ENCODE measurements at regions not wholly inside any gene's neighbourhood (a gene's known extent, or its start where the extent isn't known, plus 50 kb on each side); places are given as distances from the start of the nearest gene placed in this dataset.

GRCh38 chr3:94413336-94414108, 350.7 kb downstream of the NSUN3 start:
- Histone ChIP-seq H3K27ac (ENCODE audit: extremely low read depth, low read depth, low read length) (no peak overlapping the region), H3K4me3 (ENCODE audit: low read depth, low read length) (no peak overlapping the region), H3K9me3 (ENCODE audit: control insufficient read depth, insufficient read depth, low read depth, low read length) (no peaks in the 10 kb centered on the region), H3K4me1 (ENCODE audit: control insufficient read depth, insufficient read depth, low read length) (no peaks in the 10 kb centered on the region), H3K36me3 (ENCODE audit: control insufficient read depth in 2 of 2, insufficient read depth in 1 of 2, low read length in 2 of 2) (no peaks in the 10 kb centered on the region)
- CTCF ChIA-PET = no interaction called here
- no peak for TF ChIP-seq AEBP2 (tag by site-specific recombination; IDR thresholded peaks at IDR 0.05; ENCODE audit: borderline replicate concordance)
- no peak for TF ChIP-seq BCL11A (tag by site-specific recombination; IDR thresholded peaks at IDR 0.05; ENCODE audit: low read depth)
- TF ChIP-seq ZNF174 (tag by site-specific recombination; IDR thresholded peaks at IDR 0.05) = no peak
- TF ChIP-seq ZEB2 (tag by site-specific recombination; IDR thresholded peaks at IDR 0.05) = no peak
- TF ChIP-seq ZNF571 (tag by site-specific recombination; IDR thresholded peaks at IDR 0.05) = no peak
- TF ChIP-seq ZNF354C (tag by site-specific recombination; IDR thresholded peaks at IDR 0.05; ENCODE audit: borderline replicate concordance, low read depth) = no peak
- TF ChIP-seq ZNF202 (tag by site-specific recombination; IDR thresholded peaks at IDR 0.05; ENCODE audit: borderline replicate concordance) = no peak
- TF ChIP-seq ZNF140 (tag by site-specific recombination; IDR thresholded peaks at IDR 0.05) = no peak
- no peak for TF ChIP-seq ZNF473 (tag by site-specific recombination; IDR thresholded peaks at IDR 0.05)
- no peak for TF ChIP-seq ZNF391 (tag by site-specific recombination; IDR thresholded peaks at IDR 0.05; ENCODE audit: borderline replicate concordance, low read depth)
- TF ChIP-seq ZNF184 (tag by site-specific recombination; IDR thresholded peaks at IDR 0.05) = no peak
- no peak for TF ChIP-seq OVOL3 (tag by site-specific recombination; IDR thresholded peaks at IDR 0.05)
- no peak for TF ChIP-seq ZNF701 (tag by site-specific recombination; IDR thresholded peaks at IDR 0.05)
- no peak for TF ChIP-seq ZNF112 (tag by site-specific recombination; IDR thresholded peaks at IDR 0.05)
- TF ChIP-seq IKZF3 (tag by site-specific recombination; IDR thresholded peaks at IDR 0.05) = no peak
- no peak for TF ChIP-seq ZNF19 (tag by site-specific recombination; IDR thresholded peaks at IDR 0.05; ENCODE audit: low read depth)
- TF ChIP-seq, protein P1, sequence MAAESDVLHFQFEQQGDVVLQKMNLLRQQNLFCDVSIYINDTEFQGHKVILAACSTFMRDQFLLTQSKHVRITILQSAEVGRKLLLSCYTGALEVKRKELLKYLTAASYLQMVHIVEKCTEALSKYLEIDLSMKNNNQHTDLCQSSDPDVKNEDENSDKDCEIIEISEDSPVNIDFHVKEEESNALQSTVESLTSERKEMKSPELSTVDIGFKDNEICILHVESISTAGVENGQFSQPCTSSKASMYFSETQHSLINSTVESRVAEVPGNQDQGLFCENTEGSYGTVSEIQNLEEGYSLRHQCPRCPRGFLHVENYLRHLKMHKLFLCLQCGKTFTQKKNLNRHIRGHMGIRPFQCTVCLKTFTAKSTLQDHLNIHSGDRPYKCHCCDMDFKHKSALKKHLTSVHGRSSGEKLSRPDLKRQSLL (tag by site-specific recombination; IDR thresholded peaks at IDR 0.05) = no peak
- TF ChIP-seq GLIS2 (tag by site-specific recombination; IDR thresholded peaks at IDR 0.05) = no peak
- TF ChIP-seq MYNN (tag by site-specific recombination; IDR thresholded peaks at IDR 0.05; ENCODE audit: borderline replicate concordance) = no peak
- POLR2A ChIA-PET = no interaction called here

DNA sequence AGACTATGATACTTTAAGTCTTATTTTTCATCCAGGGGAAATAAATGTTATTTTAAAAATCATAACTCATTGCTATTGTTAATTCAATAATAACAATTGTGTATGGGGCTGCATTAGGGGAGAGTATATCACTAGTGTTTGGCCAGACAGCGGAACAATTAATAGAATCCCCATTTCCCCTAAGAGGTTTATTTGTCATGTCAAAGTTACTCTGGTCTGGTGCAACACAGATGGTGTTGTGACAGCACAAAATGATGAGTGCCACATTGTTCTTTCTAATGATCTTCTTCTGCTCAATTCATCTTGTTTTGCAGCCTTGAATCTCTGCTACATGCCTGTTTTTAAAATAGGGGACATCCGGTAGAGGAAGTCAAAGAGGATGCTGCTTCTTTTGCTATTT, 351.6 kb downstream of the NSUN3 start:
- POLR2A ChIA-PET = no interaction called here
- TF ChIP-seq, protein P2, sequence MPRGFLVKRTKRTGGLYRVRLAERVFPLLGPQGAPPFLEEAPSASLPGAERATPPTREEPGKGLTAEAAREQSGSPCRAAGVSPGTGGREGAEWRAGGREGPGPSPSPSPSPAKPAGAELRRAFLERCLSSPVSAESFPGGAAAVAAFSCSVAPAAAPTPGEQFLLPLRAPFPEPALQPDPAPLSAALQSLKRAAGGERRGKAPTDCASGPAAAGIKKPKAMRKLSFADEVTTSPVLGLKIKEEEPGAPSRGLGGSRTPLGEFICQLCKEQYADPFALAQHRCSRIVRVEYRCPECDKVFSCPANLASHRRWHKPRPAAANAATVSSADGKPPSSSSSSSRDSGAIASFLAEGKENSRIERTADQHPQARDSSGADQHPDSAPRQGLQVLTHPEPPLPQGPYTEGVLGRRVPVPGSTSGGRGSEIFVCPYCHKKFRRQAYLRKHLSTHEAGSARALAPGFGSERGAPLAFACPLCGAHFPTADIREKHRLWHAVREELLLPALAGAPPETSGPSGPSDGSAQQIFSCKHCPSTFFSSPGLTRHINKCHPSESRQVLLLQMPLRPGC (tag by site-specific recombination; IDR thresholded peaks at IDR 0.05) = no peak
- TF ChIP-seq ZNF521 (tag by site-specific recombination; IDR thresholded peaks at IDR 0.05) (no peak), ZFP3 (tag by site-specific recombination; IDR thresholded peaks at IDR 0.05; ENCODE audit: low read depth) (no peak), ZNF623 (tag by site-specific recombination; IDR thresholded peaks at IDR 0.05) (no peak), HIC1 (tag by site-specific recombination; IDR thresholded peaks at IDR 0.05) (no peak), ZNF555 (tag by site-specific recombination; conservative IDR thresholded peaks at IDR 0.05) (no peak), ZNF792 (tag by site-specific recombination; IDR thresholded peaks at IDR 0.05) (no peak), ZNF354C (tag by site-specific recombination; IDR thresholded peaks at IDR 0.05; ENCODE audit: borderline replicate concordance, low read depth) (no peak)
- TF ChIP-seq, protein P3, sequence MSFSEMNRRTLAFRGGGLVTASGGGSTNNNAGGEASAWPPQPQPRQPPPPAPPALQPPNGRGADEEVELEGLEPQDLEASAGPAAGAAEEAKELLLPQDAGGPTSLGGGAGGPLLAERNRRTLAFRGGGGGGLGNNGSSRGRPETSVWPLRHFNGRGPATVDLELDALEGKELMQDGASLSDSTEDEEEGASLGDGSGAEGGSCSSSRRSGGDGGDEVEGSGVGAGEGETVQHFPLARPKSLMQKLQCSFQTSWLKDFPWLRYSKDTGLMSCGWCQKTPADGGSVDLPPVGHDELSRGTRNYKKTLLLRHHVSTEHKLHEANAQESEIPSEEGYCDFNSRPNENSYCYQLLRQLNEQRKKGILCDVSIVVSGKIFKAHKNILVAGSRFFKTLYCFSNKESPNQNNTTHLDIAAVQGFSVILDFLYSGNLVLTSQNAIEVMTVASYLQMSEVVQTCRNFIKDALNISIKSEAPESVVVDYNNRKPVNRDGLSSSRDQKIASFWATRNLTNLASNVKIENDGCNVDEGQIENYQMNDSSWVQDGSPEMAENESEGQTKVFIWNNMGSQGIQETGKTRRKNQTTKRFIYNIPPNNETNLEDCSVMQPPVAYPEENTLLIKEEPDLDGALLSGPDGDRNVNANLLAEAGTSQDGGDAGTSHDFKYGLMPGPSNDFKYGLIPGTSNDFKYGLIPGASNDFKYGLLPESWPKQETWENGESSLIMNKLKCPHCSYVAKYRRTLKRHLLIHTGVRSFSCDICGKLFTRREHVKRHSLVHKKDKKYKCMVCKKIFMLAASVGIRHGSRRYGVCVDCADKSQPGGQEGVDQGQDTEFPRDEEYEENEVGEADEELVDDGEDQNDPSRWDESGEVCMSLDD (tag by site-specific recombination; IDR thresholded peaks at IDR 0.05) = no peak

More for the DNA sequence above, 351.6 kb downstream of the NSUN3 start:
- no peak overlapping the region for H3K27ac ChIP-seq (ENCODE audit: extremely low read depth, low read depth, low read length)
- H3K4me1 ChIP-seq (ENCODE audit: control insufficient read depth, insufficient read depth, low read length) = no peaks in the 10 kb centered on the region
- no peaks in the 10 kb centered on the region for H3K9me3 ChIP-seq (ENCODE audit: control insufficient read depth, insufficient read depth, low read depth, low read length)
- H3K36me3 ChIP-seq (ENCODE audit: control insufficient read depth in 2 of 2, insufficient read depth in 1 of 2, low read length in 2 of 2) = no peaks in the 10 kb centered on the region
- no peak overlapping the region for H3K4me3 ChIP-seq (ENCODE audit: low read depth, low read length)
- CTCF ChIA-PET = interaction anchor here (1.0 kb wide), 1 partner anchor 13 kb away, joined by 3 read pairs; no protein-coding TSS in a partner anchor

Measured in HEK293 (cell line).